ENCODE measurements at regions not wholly inside any gene's neighbourhood (a gene's known extent, or its start where the extent isn't known, plus 50 kb on each side); places are given as distances from the start of the nearest gene placed in this dataset.

DNA sequence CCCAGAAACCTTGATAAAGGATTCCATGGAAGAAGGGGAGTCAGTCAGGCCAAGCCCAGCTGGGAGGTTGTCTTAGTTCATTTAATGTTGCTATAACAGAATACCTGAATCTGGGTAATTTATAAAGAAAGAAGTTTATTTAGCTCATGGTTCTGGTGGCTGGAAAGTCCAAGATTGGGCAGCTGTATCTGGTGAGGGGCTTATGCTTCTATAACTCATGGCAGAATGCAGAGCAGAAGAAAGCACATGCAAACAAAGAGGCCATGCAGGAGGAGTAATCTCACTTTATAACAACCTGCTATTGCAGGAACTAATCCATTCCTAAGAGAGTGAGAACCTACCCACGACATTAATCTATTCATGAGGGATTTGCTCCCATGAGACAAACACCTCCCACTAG, 54.2 kb upstream of the ANKRD1 start:
- H3K27ac ChIP-seq, result no peak overlapping the region
- TF ChIP-seq, protein P1, sequence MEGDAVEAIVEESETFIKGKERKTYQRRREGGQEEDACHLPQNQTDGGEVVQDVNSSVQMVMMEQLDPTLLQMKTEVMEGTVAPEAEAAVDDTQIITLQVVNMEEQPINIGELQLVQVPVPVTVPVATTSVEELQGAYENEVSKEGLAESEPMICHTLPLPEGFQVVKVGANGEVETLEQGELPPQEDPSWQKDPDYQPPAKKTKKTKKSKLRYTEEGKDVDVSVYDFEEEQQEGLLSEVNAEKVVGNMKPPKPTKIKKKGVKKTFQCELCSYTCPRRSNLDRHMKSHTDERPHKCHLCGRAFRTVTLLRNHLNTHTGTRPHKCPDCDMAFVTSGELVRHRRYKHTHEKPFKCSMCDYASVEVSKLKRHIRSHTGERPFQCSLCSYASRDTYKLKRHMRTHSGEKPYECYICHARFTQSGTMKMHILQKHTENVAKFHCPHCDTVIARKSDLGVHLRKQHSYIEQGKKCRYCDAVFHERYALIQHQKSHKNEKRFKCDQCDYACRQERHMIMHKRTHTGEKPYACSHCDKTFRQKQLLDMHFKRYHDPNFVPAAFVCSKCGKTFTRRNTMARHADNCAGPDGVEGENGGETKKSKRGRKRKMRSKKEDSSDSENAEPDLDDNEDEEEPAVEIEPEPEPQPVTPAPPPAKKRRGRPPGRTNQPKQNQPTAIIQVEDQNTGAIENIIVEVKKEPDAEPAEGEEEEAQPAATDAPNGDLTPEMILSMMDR (IDR thresholded peaks at IDR 0.05), result no peak
- TF ChIP-seq ZFX (IDR thresholded peaks at IDR 0.05; ENCODE audit: borderline replicate concordance), result no peak

DNA sequence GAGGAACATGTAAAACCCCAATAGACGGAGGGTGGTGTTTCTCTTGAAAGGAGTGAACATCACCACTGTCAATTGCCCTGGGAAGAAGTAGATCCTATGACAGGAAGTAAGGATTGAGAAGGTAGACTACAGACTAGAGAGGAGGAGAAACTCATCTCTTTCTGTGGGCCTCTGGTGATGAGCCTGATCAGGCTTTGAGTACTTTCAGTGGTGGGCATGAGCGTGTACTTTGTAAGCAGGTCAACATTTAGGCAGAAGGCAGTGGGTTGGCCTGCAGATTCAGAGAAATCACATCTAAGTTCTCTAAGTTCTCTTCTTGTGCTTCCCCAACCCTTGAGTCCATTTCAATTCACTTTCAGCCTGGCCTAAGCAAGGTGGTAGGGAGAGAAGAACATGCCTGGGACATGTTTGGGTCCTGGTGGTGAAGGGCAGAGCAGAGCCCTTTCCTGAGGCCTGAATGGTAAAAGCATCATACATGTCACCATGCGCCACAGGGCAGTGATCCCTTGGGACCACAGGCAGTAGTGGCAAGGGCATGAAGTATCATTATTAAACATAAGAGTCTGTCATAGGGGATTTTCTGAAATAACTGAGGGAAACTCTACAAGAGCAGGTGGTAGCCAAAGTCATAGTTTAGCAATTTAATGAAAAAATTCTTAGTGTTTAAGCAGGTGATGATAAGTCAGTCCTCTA, 56.4 kb upstream of the ANKRD1 start:
- TF ChIP-seq ZFX (IDR thresholded peaks at IDR 0.05; ENCODE audit: borderline replicate concordance), result no peak
- TF ChIP-seq, protein P1 (IDR thresholded peaks at IDR 0.05), result no peak
- H3K27ac ChIP-seq, result no peak overlapping the region

DNA sequence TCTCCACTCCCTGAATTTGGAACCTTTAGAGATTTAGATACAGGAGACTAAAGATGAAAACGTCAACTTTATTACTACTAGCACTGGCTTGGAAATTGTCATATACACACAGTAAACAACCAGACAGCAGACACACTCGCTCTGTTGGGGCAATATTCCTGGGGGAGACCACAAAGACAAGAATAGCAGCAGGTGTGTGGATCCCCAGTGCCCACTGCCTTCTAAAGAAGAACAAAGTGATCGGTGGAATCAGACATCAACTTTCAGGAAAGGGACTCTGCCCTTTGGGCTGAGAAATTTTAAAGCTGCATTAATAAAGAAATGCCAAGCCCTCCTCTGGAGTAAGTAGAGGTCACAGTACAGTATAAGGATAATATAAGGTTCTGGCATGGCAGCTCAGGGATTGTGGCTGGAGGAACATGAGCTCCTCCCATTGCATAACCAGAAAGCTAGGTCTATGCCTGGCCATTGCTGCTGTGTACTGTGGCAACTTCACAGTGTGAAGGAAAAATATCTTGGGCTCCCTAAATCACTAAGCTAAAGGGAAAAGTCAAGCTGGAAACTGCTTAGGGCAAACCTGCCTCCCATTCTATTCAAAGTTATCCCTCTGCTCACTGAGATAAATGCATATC, 57.1 kb upstream of the ANKRD1 start:
- no peak overlapping the region for H3K27ac ChIP-seq
- TF ChIP-seq ZFX (IDR thresholded peaks at IDR 0.05; ENCODE audit: borderline replicate concordance), result no peak

DNA sequence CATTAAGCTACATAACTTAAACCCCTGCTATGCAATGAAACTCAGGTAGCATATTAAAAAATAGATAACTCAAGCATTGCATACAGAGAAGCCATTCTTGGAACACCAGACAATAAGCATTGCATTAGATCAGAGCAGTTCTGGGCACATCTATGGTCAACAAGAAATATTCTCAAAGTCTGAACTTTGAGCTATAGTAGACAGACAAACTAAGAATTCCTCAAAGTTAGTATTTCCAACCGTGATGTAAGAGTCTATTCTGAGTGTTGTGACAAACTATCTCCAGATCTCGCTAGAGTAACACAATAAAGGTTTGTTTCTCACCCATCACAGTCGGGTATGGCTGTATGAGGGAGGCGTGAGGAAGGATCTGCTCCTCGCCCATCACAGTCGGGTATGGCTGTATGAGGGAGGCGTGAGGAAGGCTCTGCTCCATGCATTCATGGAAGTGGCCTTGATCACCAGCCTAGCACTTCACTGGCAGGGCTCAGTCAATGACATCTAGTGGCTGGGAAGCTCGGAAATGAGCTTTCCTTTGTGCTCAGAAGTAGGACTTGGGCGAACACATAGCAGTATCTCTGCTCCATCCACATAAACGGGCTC, 61.6 kb upstream of the ANKRD1 start:
- no peak overlapping the region for H3K27ac ChIP-seq
- TF ChIP-seq, protein P1 (IDR thresholded peaks at IDR 0.05), result no peak
- no peak for TF ChIP-seq ZFX (IDR thresholded peaks at IDR 0.05; ENCODE audit: borderline replicate concordance)

DNA sequence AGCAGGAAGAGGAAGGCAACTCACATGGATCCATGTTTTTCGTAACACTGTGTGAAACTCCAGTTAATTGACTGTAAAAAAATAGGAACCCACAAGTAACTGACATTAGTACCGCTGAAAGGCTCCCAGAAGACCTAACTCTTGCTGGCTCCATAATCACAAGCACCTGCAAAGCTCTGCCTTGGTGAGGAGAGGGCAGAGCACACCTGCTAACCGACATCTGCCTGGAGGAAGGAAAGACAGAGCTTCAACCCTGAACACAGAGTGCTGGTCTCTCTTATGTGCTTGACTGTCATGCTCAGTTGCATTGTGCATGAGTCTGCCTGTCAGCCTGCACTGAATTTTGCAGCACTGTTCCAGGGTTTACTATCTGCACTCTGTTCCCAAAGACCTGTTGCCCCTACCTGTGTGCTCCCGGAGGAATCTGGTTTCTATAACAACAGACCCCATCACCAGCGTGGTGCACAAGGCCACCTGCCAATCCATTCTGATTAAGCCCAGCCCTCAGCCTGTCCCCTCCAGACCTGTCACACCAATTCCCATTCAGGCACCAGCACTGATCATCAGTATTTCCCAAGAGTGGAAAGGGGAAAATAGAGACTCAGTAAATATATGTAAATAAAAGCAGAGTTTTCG, 63.1 kb upstream of the ANKRD1 start:
- TF ChIP-seq ZFX (IDR thresholded peaks at IDR 0.05; ENCODE audit: borderline replicate concordance), result no peak
- TF ChIP-seq, protein P1 (IDR thresholded peaks at IDR 0.05), result no peak
- H3K27ac ChIP-seq, result no peak overlapping the region

DNA sequence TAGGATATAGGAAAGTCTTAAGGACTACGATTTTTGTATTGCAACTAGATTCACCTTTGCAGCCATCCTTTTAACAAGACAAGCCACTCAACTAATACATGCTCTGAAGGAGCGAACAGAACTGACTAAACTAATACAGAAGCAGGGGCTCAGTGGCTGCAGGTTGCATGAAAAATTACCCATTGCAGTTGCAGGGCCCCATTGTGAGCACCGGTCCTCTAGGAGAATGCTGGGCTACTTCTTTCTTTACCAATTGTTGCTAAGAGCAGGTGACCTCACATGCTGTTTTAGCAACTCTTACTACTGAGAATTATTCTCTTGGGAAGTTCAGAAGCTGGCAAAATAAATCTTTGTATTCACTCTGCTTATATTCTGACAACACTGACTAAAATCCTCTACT, 64.0 kb upstream of the ANKRD1 start:
- TF ChIP-seq ZFX (IDR thresholded peaks at IDR 0.05; ENCODE audit: borderline replicate concordance), result no peak
- TF ChIP-seq, protein P1 (IDR thresholded peaks at IDR 0.05), result no peak
- H3K27ac ChIP-seq, result no peak overlapping the region

DNA sequence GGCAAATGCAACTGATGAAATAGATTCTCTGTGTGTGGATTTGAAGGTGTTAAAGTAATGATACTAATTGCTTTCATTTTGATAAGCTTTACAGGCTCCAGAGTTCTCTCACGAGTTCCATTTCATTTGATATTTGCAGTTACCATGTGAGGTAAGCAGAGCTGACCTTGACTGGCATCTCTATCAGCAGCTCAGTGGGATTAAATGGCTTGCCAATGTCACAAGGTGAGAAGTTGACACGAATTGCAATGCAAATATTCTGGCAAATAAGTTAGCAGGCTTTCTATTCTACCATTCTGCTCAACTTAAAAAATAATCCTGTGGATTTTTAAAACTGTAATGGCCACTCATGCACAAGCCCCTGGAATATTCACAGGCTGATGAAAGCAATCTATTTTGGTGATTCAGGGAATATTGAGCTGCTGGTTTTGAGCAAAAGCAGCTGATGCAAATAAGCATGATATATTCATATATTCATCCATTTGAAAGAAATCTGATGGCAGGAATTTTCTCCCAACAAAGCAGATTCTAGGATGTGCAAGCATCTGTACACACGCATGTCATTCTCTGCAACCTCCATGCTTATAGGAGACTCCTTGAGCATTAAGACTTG, 64.5 kb upstream of the ANKRD1 start:
- TF ChIP-seq ZFX (IDR thresholded peaks at IDR 0.05; ENCODE audit: borderline replicate concordance), result no peak
- TF ChIP-seq, protein P1 (IDR thresholded peaks at IDR 0.05), result no peak
- H3K27ac ChIP-seq, result no peak overlapping the region
